Medulla oblongata (tissue), 1 donor: ENCODE measurements at regions not wholly inside any gene's neighbourhood (a gene's known extent, or its start where the extent isn't known, plus 50 kb on each side); places are given as distances from the start of the nearest gene placed in this dataset.
"Not testable (repeated sequence)": the region's sequence is repeated elsewhere in the genome, so short reads cannot be mapped to it uniquely, and the experiment has no call there.

Source experiments
- DNase-seq: peaks from one replicate; pipeline ENCODE4 v3.0.0-alpha.2; 2015; ENCODE audit errors: extremely low spot score

- DNase-seq = no peak
Observed at GRCh38 chr11:116055064-116055463, 550.8 kb upstream of the CADM1 start.

DNA sequence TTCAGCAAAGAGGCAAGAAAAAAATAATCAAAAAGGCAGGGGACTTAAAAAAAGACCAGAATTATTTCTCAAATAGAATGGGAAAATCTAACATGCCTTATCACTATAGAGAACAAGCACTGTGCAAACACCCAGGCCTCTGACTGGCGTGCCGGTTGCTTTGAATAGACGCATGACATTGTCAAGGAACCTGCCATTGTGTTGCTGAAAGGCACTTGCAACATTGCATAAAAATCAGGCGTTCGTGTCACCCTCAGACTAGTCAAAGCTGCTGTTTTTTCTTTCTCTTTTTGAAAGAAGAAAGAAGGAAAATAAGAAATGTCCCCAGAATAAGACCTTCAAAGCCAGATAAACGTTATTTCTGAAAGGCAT is 549.3 kb upstream of the CADM1 start:
- DNase-seq = no peak

- no peak for DNase-seq
Observed at GRCh38 chr11:116052603-116053547, 548.7 kb upstream of the CADM1 start.

DNA sequence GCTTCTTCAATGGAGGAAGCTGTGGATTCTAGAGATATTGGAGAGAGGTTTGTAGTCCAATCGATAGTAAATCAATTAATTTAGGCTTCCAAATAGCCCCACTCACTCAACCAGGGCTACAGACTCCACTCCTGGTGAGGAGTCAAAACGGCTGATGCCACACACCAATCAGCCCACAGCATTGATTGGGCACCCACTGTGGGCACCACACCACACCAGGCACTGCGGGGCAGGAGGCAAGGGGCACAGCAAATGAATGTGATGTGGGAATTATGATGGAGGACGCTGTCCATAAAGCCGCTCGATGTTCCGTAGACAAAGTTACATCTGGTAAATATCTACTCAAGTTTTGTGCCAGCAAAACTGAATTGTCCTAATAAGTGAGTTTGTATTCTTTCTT is 547.3 kb upstream of the CADM1 start:
- DNase-seq = no peak

GRCh38 chr11:116049383-116049782 is 545.2 kb upstream of the CADM1 start:
- no peak for DNase-seq

GRCh38 chr11:116046127-116046526 is 541.9 kb upstream of the CADM1 start:
- no peak for DNase-seq

DNA sequence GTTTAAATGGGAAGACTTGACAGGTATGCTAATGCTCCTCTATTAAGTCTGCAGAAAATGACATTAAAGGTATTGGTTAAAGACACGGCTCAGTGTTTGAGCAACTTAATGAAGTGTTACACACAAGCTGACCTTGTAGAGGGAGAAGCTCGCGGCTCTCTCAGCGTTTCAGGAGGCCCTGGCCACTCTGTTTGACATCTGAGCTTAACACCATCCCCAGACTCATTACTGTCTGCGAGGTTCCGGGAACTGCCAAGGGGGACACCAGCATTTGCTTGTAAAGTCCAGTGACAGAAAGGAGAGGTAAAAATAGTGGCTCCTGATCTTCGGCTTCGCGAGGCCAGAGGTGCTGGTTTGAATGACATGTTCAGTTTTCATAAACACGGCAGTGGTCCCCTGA is 540.7 kb upstream of the CADM1 start:
- no peak for DNase-seq

DNA sequence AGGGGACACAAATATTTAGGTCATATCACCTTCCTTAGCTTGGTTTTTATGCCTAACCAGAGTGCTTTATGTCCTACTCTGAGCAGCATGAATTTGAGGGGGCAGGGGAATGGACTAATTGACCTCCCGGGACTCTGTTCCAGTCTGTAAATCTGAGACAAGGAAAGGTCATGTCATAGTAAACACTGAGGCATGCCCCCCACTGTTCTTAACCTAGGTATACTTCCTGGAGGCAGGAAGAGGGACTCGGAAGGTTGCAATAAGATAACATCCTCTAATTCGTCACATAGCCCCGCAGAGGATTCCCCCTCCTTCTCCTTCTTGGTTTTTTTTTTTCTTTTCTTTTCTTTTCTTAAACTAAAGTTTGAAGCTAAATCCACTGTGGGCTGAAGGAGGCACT is 540.3 kb upstream of the CADM1 start:
- DNase-seq = no peak

- no peak for DNase-seq
Observed at GRCh38 chr11:116043857-116044256, 539.6 kb upstream of the CADM1 start.

- DNase-seq = not testable (repeated sequence)
Observed at GRCh38 chr11:116043059-116043458, 538.8 kb upstream of the CADM1 start.

GRCh38 chr11:116042146-116042545 is 537.9 kb upstream of the CADM1 start:
- no peak for DNase-seq

- no peak for DNase-seq
Observed at GRCh38 chr11:116037861-116038260, 533.6 kb upstream of the CADM1 start.

- DNase-seq = no peak
Observed at GRCh38 chr11:116035977-116036376, 531.8 kb upstream of the CADM1 start.

GRCh38 chr11:116033931-116034553 is 529.8 kb upstream of the CADM1 start:
- DNase-seq = no peak

- no peak for DNase-seq
Observed at GRCh38 chr11:116030697-116031331, 526.6 kb upstream of the CADM1 start.

DNA sequence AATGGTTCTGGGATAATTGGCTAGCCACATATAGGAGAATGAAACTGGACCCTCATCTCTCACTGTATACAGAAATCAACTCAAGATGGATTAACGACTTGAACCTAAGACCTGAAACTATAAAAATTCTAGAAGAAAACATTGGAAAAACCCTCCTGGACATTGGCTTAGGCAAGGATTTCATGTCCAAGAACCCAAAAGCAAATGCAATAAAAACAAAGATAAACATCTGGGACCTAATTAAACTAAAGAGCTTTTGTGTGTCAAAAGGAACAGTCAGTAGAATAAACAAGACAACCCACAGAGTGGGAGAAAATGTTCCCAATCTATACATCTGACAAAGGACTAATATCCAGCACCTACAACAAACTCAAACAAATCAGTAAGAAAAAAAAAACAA is 524.3 kb upstream of the CADM1 start:
- not testable (repeated sequence) for DNase-seq

DNA sequence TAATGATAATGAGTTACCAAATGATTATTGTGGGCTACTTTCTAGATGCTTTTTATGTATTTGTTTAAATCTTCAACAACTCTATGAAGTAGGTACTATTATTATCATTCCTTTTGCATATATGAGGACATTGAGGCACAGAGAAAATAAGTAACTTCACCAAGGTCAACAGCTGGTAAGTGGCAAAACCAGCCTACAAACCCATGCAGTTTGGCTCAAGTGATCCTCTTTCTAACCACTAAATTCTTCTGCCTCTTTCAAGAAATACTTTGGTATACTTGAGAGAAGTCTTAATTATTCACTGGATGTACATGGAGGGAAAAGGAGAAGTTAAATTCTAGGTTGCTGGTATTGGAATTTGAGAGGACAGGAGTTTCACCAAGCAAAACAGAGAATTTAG is 495.2 kb upstream of the CADM1 start:
- no peak for DNase-seq

DNA sequence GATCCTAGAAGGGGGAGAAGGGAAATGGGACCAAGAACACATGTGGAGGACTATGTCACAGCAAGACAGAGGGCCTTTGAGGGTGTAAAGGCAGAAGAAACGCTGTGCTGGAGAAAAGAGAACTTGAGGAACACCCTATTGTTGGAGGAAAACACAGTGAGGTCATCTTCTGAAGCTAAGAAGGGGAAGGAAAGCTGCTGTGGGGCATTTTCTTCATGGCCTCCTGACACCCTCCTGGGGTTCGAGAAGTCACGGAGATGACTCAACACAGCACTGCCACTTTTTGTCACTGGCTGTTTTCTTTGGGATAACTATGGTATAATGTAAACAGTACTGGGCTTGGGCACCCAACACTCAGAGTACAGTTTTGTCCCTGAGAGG is 492.6 kb upstream of the CADM1 start:
- DNase-seq = peak; percentile 18

GRCh38 chr11:115996125-115996807 is 492.1 kb upstream of the CADM1 start:
- DNase-seq = no peak

- no peak for DNase-seq
Observed at GRCh38 chr11:115993590-115993989, 489.4 kb upstream of the CADM1 start.

DNA sequence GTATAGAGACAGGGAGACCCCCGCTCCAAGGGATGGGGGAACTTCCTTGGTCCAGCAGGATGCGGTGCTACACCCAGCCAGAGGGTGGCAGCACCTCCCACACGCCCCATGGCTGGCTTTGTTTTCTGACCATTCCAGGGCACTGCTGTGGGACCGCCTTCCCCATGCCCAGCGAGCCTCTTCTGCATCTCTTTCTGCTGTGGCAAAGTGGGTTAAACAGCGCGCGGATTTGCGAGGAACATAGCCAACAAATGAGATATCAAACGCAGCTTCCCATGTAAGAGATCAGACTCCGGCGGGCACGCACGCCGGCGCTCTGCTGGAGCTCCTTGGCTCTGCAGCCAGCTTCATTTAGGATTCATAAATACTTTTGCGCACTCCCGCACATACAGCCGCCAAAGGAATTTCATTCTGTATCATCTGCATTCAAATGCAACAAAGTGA is 485.8 kb upstream of the CADM1 start:
- DNase-seq = peak; percentile 25

- no peak for DNase-seq
Observed at GRCh38 chr11:115985896-115986295, 481.7 kb upstream of the CADM1 start.
